ENCODE measurements at regions not wholly inside any gene's neighbourhood (a gene's known extent, or its start where the extent isn't known, plus 50 kb on each side); places are given as distances from the start of the nearest gene placed in this dataset.

GRCh38 chr7:50849991-50850390 is 67.3 kb upstream of the GRB10 start:
- H3K4me3 ChIP-seq (replicated peaks in 1 of 2; ENCODE audit: low read depth in 1 of 2, low read length in 2 of 2) = no peak overlapping the region
- no peaks in the 10 kb centered on the region; a peak in 1 of 4 replicates for H3K4me1 ChIP-seq (ENCODE audit: control insufficient read depth in 1 of 2, insufficient read depth in 2 of 2, low read length in 2 of 2)
- ChIA-PET RAD21 (ENCODE audit: low non-redundant PET in 1 of 2, low total read pairs in 2 of 2, uncharacterized antibody in 2 of 2, unreplicated experiment in 2 of 2) (no interaction called here), CTCF (no interaction called here), POLR2A (no interaction called here)
- no peaks in the 10 kb centered on the region for H3K27me3 ChIP-seq (ENCODE audit: insufficient read depth, low read length)
- H3K9ac ChIP-seq (ENCODE audit: low read length) = no peak overlapping the region
- no peak overlapping the region for H2AFZ ChIP-seq (ENCODE audit: low read depth, low read length, poor library complexity, severe bottlenecking)
- TF ChIP-seq CTCF (IDR thresholded peaks at IDR 0.05 in 2 of 3, conservative IDR thresholded peaks at IDR 0.05 in 1 of 3; ENCODE audit: borderline replicate concordance in 1 of 3, insufficient read depth in 1 of 3, low read depth in 2 of 3, low read length in 2 of 3) = no peak
- TF ChIP-seq SRF (IDR thresholded peaks at IDR 0.05; ENCODE audit: low read depth) = no peak
- no peak for TF ChIP-seq CBX3 (IDR thresholded peaks at IDR 0.05; ENCODE audit: low read depth)
- no peak for TF ChIP-seq REST (IDR thresholded peaks at IDR 0.05; ENCODE audit: low read depth)
- TF ChIP-seq ELF1 (IDR thresholded peaks at IDR 0.05; ENCODE audit: borderline replicate concordance, low read depth) = no peak
- TF ChIP-seq POLR2AphosphoS5 (IDR thresholded peaks at IDR 0.05; ENCODE audit: low read depth, low read length) = no peak
- TF ChIP-seq MAX (IDR thresholded peaks at IDR 0.05) = no peak
- TF ChIP-seq ZNF274 (IDR thresholded peaks at IDR 0.05; ENCODE audit: low read depth, low read length) = no peak
- no peak for TF ChIP-seq POLR2A (IDR thresholded peaks at IDR 0.05; ENCODE audit: borderline replicate concordance, extremely low read depth, insufficient read depth, insufficient read length)
- TF ChIP-seq EGR1 (IDR thresholded peaks at IDR 0.05; ENCODE audit: low read depth) = no peak
- no peak for TF ChIP-seq RAD21 (IDR thresholded peaks at IDR 0.05; ENCODE audit: low read depth)
- BruUV-seq (replicated peaks) = no TSS peak
- no peak overlapping the region for H3K4me2 ChIP-seq (ENCODE audit: low read length)
- H3K27ac ChIP-seq (ENCODE audit: low read depth, low read length) = no peak overlapping the region
- H4K20me1 ChIP-seq (ENCODE audit: insufficient read depth) = no peaks in the 10 kb centered on the region
- ATAC-seq (no peak), DNase-seq (ENCODE audit: low read depth, low spot score) (no peak)
- no peaks in the 10 kb centered on the region for H3K79me2 ChIP-seq (ENCODE audit: insufficient read depth, low read length)
- H3K9me2 ChIP-seq (ENCODE audit: insufficient read depth) = no peaks in the 10 kb centered on the region
- intact Hi-C loops (cut with micrococcal nuclease) = no loop called here
- no peaks in the 10 kb centered on the region for H3K9me3 ChIP-seq (ENCODE audit: control insufficient read depth in 1 of 2, insufficient read depth in 1 of 2, low read depth in 1 of 2, low read length in 2 of 2)
- no peaks in the 10 kb centered on the region for H3K36me3 ChIP-seq (ENCODE audit: control insufficient read depth in 1 of 2, insufficient read depth in 2 of 2, low read length in 2 of 2)
